Astrocyte (in vitro differentiated cells and primary cell): ENCODE measurements at regions not wholly inside any gene's neighbourhood (a gene's known extent, or its start where the extent isn't known, plus 50 kb on each side); places are given as distances from the start of the nearest gene placed in this dataset.

ENCODE experiments used
- DNase-seq: peaks from one replicate; pipeline ENCODE4 v3.0.0-alpha.2; 2010; ENCODE audit warnings: low read depth
- FAIRE-seq: peaks from 2 replicates; lab custom pipeline; 2011; peaks lifted over from hg19 to GRCh38; lab: Jason Lieb, UNC
- H2AFZ ChIP-seq: 2 replicates; pipeline ENCODE4 v1.6.0; 2012; ENCODE audit warnings: low read depth, low read length, inconsistent platforms
- H3K27ac ChIP-seq: 2 replicates; pipeline ENCODE4 v1.5.1; 2011; ENCODE audit warnings: low read depth, low read length, inconsistent platforms
- H3K27me3 ChIP-seq: 2 replicates; pipeline ENCODE4 v1.6.0; 2011; ENCODE audit warnings: low read length, inconsistent platforms; ENCODE audit not compliant: insufficient read depth
- H3K36me3 ChIP-seq: 2 replicates; pipeline ENCODE4 v1.5.1; 2011; ENCODE audit warnings: low read length, inconsistent platforms; ENCODE audit not compliant: insufficient read depth
- H3K4me1 ChIP-seq: 2 replicates; pipeline ENCODE4 v1.5.1; 2011; ENCODE audit warnings: low read length, inconsistent platforms; ENCODE audit not compliant: insufficient read depth
- H3K4me2 ChIP-seq: 2 replicates; pipeline ENCODE4 v1.6.0; 2012; ENCODE audit warnings: low read length, inconsistent platforms
- H3K4me3 ChIP-seq: 2 replicates; pipeline ENCODE4 v1.5.1; 2011; ENCODE audit warnings: low read depth, mild to moderate bottlenecking, low read length, inconsistent platforms; ENCODE audit not compliant: insufficient read depth
- H3K79me2 ChIP-seq: 2 replicates; pipeline ENCODE4 v1.6.0; 2012; ENCODE audit warnings: mild to moderate bottlenecking, low read length, inconsistent platforms; ENCODE audit not compliant: insufficient read depth
- H3K9ac ChIP-seq: 2 replicates; pipeline ENCODE4 v1.6.0; 2012; ENCODE audit warnings: mild to moderate bottlenecking, low read length, inconsistent platforms
- H3K9me3 ChIP-seq: 2 replicates; pipeline ENCODE4 v1.5.1; 2012; ENCODE audit warnings: low read depth, mild to moderate bottlenecking, low read length, inconsistent platforms; ENCODE audit not compliant: insufficient read depth
- H4K20me1 ChIP-seq: 2 replicates; pipeline ENCODE4 v1.6.0; 2012; ENCODE audit warnings: low read length, inconsistent platforms; ENCODE audit not compliant: insufficient read depth
- H3K27ac Mint-ChIP-seq: one replicate; pipeline ENCODE4 v1.8.0; 2021; ENCODE audit warnings: mild to moderate bottlenecking, mixed read lengths; ENCODE audit not compliant: unreplicated experiment
- H3K27me3 Mint-ChIP-seq: one replicate; pipeline ENCODE4 v1.8.0; 2021; ENCODE audit warnings: low read depth, mixed read lengths; ENCODE audit not compliant: unreplicated experiment
- H3K36me3 Mint-ChIP-seq: one replicate; pipeline ENCODE4 v1.8.0; 2021; ENCODE audit warnings: low read depth, mixed read lengths; ENCODE audit not compliant: unreplicated experiment
- H3K4me1 Mint-ChIP-seq: one replicate; pipeline ENCODE4 v1.8.0; 2021; ENCODE audit warnings: low read depth, mixed read lengths; ENCODE audit not compliant: unreplicated experiment
- H3K4me3 Mint-ChIP-seq: one replicate; pipeline ENCODE4 v1.8.0; 2021; ENCODE audit warnings: mild to moderate bottlenecking, moderate library complexity, mixed read lengths; ENCODE audit not compliant: unreplicated experiment
- H3K9me3 Mint-ChIP-seq: one replicate; pipeline ENCODE4 v1.8.0; 2021; ENCODE audit warnings: mild to moderate bottlenecking, mixed read lengths; ENCODE audit not compliant: unreplicated experiment
- CTCF ChIP-seq: IDR thresholded peaks from 2 replicates; pipeline ENCODE4 v1.5.1; 2011; ENCODE audit warnings: low read depth, mild to moderate bottlenecking, inconsistent platforms, low read length, moderate library complexity; ENCODE audit not compliant: insufficient read depth
- EZH2 ChIP-seq: IDR thresholded peaks from 2 replicates; pipeline ENCODE4 v1.6.1; 2012; ENCODE audit warnings: mild to moderate bottlenecking, low read length, inconsistent platforms; ENCODE audit not compliant: insufficient read depth

- no peaks in the 10 kb centered on the region for H3K36me3 Mint-ChIP-seq
- no peak for TF ChIP-seq CTCF
- TF ChIP-seq EZH2 = no peak
- peaks cover 29% of the 10 kb centered on the region for H3K4me1 ChIP-seq
- no peaks in the 10 kb centered on the region for H3K36me3 ChIP-seq
- H3K4me3 Mint-ChIP-seq = peak overlapping the region; percentile 50
- peak overlapping the region; percentile 83 for H2AFZ ChIP-seq
- H3K4me1 Mint-ChIP-seq = peaks cover 19% of the 10 kb centered on the region
- DNase-seq (no peak), FAIRE-seq (no peak)
- H3K27me3 ChIP-seq = no peaks in the 10 kb centered on the region
- H3K4me2 ChIP-seq = peak overlapping the region; percentile 82
- no peak overlapping the region for H3K27ac ChIP-seq
- peak overlapping the region; percentile 47 for H3K27ac Mint-ChIP-seq
- H3K4me3 ChIP-seq = peak overlapping the region; percentile 49
- peaks cover 14% of the 10 kb centered on the region for H3K27me3 Mint-ChIP-seq
- H3K79me2 ChIP-seq = no peaks in the 10 kb centered on the region
- peaks cover 4% of the 10 kb centered on the region for H3K9me3 Mint-ChIP-seq
- H3K9me3 ChIP-seq = no peaks in the 10 kb centered on the region
- H3K9ac ChIP-seq = peak overlapping the region; percentile 46
- H4K20me1 ChIP-seq = no peaks in the 10 kb centered on the region
These were observed 125.1 kb downstream of the MRPL14 start for GRCh38 chr6:44002067-44002592.

- Mint-ChIP-seq H3K9me3 (peaks cover 4% of the 10 kb centered on the region), H3K27ac (peak overlapping the region; percentile 63), H3K4me1 (peaks cover 20% of the 10 kb centered on the region), H3K27me3 (peaks cover 14% of the 10 kb centered on the region), H3K4me3 (no peak overlapping the region), H3K36me3 (no peaks in the 10 kb centered on the region)
- DNase-seq (no peak), FAIRE-seq (no peak)
- H2AFZ ChIP-seq = no peak overlapping the region
- H3K27ac ChIP-seq = no peak overlapping the region
- H3K4me2 ChIP-seq = peak overlapping the region; percentile 82
- H3K9me3 ChIP-seq = no peaks in the 10 kb centered on the region
- H3K79me2 ChIP-seq = no peaks in the 10 kb centered on the region
- no peak overlapping the region for H3K4me3 ChIP-seq
- no peaks in the 10 kb centered on the region for H3K36me3 ChIP-seq
- H3K9ac ChIP-seq = no peak overlapping the region
- H3K27me3 ChIP-seq = no peaks in the 10 kb centered on the region
- no peak for TF ChIP-seq EZH2
- peak; percentile 14 for TF ChIP-seq CTCF
- peaks cover 31% of the 10 kb centered on the region for H3K4me1 ChIP-seq
- no peaks in the 10 kb centered on the region for H4K20me1 ChIP-seq
These were observed 125.8 kb downstream of the MRPL14 start for GRCh38 chr6:44001318-44002066.
